Upper lobe of left lung (tissue), 6 donors: ENCODE measurements at regions not wholly inside any gene's neighbourhood (a gene's known extent, or its start where the extent isn't known, plus 50 kb on each side); places are given as distances from the start of the nearest gene placed in this dataset.

ENCODE experiments used
- ATAC-seq, 2 donors: fragments of 200-7000 bp; cut with Tn5 transposase; one replicate each; pipeline ENCODE4 v1.9.1; 2022; ENCODE audit warnings: mild to moderate bottlenecking in 2 of 2, moderate library complexity in 2 of 2; ENCODE audit not compliant: low FRiP score in 2 of 2
- DNase-seq, 2 donors: peaks; one replicate each; pipeline ENCODE4 v3.0.0-alpha.2; 2019 to 2020
- H3K27ac ChIP-seq, 4 donors: fragments of 200-600 bp; sonication (generic); one replicate each; pipeline ENCODE4 v1.5.1; 2016 to 2019
- H3K27me3 ChIP-seq, 4 donors: fragments of 200-600 bp; sonication (generic); one replicate each; pipeline ENCODE4 v1.5.1; 2017 to 2019
- H3K36me3 ChIP-seq, 4 donors: fragments of 200-600 bp; sonication (generic); one replicate each; pipeline ENCODE4 v1.5.1; 2016 to 2019
- H3K4me1 ChIP-seq, 4 donors: fragments of 200-600 bp; sonication (generic); one replicate each; pipeline ENCODE4 v1.5.1; 2018 to 2019
- H3K4me3 ChIP-seq, 4 donors: fragments of 200-600 bp; sonication (generic); one replicate each; pipeline ENCODE4 v1.5.1; 2017 to 2019; ENCODE audit warnings: mild to moderate bottlenecking in 2 of 4, moderate library complexity in 1 of 4
- H3K9me3 ChIP-seq, 4 donors: fragments of 200-600 bp; sonication (generic); one replicate each; pipeline ENCODE4 v1.5.1; 2018 to 2019
- EP300 ChIP-seq, 4 donors: sonication (generic); formaldehyde crosslinking; IDR thresholded peaks; one replicate each; pipeline ENCODE4 v1.5.1; 2017; ENCODE audit warnings: antibody characterized with exemption in 4 of 4, control low read depth in 2 of 4
- POLR2A ChIP-seq, 4 donors: fragments of 450-650 bp; IDR thresholded peaks; one replicate each; pipeline ENCODE4 v1.5.1; 2016 to 2017; ENCODE audit warnings: antibody characterized with exemption in 4 of 4, mild to moderate bottlenecking in 2 of 4
- POLR2AphosphoS5 ChIP-seq, 2 donors: sonication (generic); formaldehyde crosslinking; IDR thresholded peaks; one replicate each; pipeline ENCODE4 v1.5.1; 2017; ENCODE audit warnings: antibody characterized with exemption in 2 of 2
- WGBS, 2 donors: methylation state at CpG; one replicate each; pipeline ENCODE4 v1.1.5; 2017 to 2018; 5-methylcytosine and 5-hydroxymethylcytosine counted together
- TF ChIP-seq, protein P1 (sequence below), 6 experiments: fragments of 450-650 bp in 4 of 6; fragments of 200-600 bp in 2 of 6; sonication (generic) in 2 of 6; IDR thresholded peaks; one replicate each; pipeline ENCODE4 v1.5.1; 2016 to 2019; ENCODE audit warnings: antibody characterized with exemption in 6 of 6
- donor health status: DM: no; HTN: no; CAD: no; lungs with moderate emphysema.
- donor health status: DM: no; HTN: yes; CAD: no; lungs with severe emphysema.

DNA sequence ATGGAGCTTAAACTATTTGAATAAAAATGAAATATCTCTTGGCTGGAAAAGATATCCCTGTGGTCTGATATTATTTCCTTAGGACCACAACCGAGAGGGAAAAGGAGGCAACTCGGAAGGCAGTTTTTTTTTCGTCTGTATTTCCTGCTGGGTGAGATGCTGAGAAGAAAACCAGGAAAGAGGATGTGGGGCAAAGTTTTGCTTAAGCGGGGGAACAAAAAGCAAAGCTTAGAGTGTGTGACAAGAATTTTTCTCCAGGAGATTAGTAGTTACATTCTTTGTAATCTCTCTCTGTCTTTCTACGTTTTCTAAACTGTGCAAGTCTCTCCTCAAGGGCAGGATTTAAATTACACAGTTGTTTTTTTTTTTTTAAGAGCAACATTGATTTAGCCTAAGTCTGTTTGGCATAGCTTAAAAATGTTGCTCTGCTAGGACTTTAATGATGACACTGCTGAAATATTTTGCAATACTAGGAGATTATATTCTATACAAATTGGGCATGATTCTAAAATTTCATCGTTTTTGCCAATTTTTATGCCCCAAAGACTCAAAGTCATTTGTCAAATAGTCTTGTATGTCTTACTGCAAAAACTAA, 258.5 kb downstream of the KCNS3 start:
- DNase-seq: no peak
- no peak for TF ChIP-seq POLR2AphosphoS5 (IDR thresholded peaks at IDR 0.05)
- TF ChIP-seq EP300 (IDR thresholded peaks at IDR 0.05): no peak
- TF ChIP-seq, protein P1, sequence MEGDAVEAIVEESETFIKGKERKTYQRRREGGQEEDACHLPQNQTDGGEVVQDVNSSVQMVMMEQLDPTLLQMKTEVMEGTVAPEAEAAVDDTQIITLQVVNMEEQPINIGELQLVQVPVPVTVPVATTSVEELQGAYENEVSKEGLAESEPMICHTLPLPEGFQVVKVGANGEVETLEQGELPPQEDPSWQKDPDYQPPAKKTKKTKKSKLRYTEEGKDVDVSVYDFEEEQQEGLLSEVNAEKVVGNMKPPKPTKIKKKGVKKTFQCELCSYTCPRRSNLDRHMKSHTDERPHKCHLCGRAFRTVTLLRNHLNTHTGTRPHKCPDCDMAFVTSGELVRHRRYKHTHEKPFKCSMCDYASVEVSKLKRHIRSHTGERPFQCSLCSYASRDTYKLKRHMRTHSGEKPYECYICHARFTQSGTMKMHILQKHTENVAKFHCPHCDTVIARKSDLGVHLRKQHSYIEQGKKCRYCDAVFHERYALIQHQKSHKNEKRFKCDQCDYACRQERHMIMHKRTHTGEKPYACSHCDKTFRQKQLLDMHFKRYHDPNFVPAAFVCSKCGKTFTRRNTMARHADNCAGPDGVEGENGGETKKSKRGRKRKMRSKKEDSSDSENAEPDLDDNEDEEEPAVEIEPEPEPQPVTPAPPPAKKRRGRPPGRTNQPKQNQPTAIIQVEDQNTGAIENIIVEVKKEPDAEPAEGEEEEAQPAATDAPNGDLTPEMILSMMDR (IDR thresholded peaks at IDR 0.05): no peak
- no peak for TF ChIP-seq POLR2A (IDR thresholded peaks at IDR 0.05)
- Histone ChIP-seq H3K9me3 (no peaks in the 10 kb centered on the region), H3K27me3 (no peaks in the 10 kb centered on the region), H3K4me1 (no peaks in the 10 kb centered on the region), H3K36me3 (no peaks in the 10 kb centered on the region), H3K27ac (no peak overlapping the region), H3K4me3 (no peak overlapping the region)
- WGBS, 2 donors: 15 to 23% methylated on average over 6 of the region's 6 CpGs
- ATAC-seq: no peak

DNA sequence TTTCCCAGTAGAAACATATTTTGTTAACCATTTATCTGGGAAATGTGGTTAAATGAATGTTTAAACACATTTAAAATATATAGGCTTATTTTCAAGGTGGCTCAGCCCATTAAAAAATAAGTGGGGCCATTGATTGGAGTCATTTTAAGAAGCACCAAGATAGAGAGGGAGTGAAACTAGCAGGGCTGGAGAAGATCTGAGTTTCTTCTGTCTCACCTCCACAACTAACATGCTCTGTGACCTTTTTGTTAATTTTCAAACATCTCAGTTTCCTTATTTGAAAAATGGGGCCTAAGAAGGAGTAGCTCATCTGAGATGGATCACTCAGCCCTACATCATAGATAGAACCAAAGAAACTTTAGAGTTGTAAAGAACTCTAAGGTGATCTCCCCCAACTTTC, 254.8 kb downstream of the KCNS3 start:
- ATAC-seq: no peak
- no peaks in the 10 kb centered on the region for H3K36me3 ChIP-seq

DNA sequence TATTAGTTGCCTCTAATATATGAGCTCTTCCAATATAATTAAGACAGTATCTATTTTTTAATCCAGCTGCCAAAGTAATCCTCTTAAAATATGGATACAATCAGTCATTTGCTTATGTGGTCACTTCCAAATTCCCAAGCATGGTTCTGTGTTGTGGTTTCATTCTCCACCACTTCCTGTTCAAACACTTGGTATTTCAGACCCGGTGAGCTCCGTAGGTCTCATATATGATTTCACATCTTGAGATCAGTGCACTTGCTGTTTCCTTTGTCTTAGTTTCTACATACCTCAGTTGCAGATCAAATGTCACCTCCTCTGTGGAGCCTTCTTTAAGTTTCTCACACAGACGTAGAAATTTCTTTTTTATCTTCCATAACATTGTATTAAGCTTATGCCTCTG, 254.2 kb downstream of the KCNS3 start:
- 33 to 36% methylated on average over 3 of the region's 3 CpGs for WGBS, 2 donors
- no peak overlapping the region for H3K27ac ChIP-seq
- ATAC-seq: no peak
- H3K4me1 ChIP-seq: no peaks in the 10 kb centered on the region
- TF ChIP-seq, protein P1 (IDR thresholded peaks at IDR 0.05): no peak
- TF ChIP-seq EP300 (IDR thresholded peaks at IDR 0.05) (no peak), POLR2A (IDR thresholded peaks at IDR 0.05) (no peak), POLR2AphosphoS5 (IDR thresholded peaks at IDR 0.05) (no peak)
- no peak for DNase-seq
- no peaks in the 10 kb centered on the region for H3K9me3 ChIP-seq
- H3K36me3 ChIP-seq: no peaks in the 10 kb centered on the region
- no peak overlapping the region for H3K4me3 ChIP-seq
- no peaks in the 10 kb centered on the region for H3K27me3 ChIP-seq

More for the DNA sequence above, 254.8 kb downstream of the KCNS3 start:
- no peak for DNase-seq
- Histone ChIP-seq H3K4me1 (no peaks in the 10 kb centered on the region), H3K27ac (no peak overlapping the region), H3K27me3 (no peaks in the 10 kb centered on the region), H3K4me3 (no peak overlapping the region), H3K9me3 (no peaks in the 10 kb centered on the region)
- TF ChIP-seq POLR2A (IDR thresholded peaks at IDR 0.05) (no peak), EP300 (IDR thresholded peaks at IDR 0.05) (no peak), POLR2AphosphoS5 (IDR thresholded peaks at IDR 0.05) (no peak)
- TF ChIP-seq, protein P1 (IDR thresholded peaks at IDR 0.05): no peak

DNA sequence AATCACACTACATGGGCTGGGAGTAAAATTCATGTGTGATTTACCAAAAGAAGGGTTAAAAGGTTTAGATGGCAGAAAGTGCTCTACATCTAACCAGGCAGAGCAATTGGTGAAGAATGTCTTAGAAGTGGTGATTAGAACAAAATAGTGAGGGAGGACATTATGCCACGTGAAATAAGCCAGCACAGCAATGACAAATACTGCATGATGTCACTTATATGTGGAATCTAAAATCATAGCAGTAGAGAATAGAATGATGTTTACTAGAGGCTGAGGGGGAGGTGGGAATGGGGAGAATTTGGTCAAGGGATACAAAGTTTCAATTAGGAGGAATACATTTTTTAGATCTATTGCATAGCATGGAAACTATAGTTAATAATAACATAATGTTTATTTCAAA, 253.3 kb downstream of the KCNS3 start:
- H3K27ac ChIP-seq: no peak overlapping the region
- H3K9me3 ChIP-seq: no peaks in the 10 kb centered on the region
- no peaks in the 10 kb centered on the region for H3K36me3 ChIP-seq
- H3K27me3 ChIP-seq: no peaks in the 10 kb centered on the region
- DNase-seq (no peak), ATAC-seq (no peak)
- TF ChIP-seq POLR2AphosphoS5 (IDR thresholded peaks at IDR 0.05) (no peak), EP300 (IDR thresholded peaks at IDR 0.05) (no peak), POLR2A (IDR thresholded peaks at IDR 0.05) (no peak)
- TF ChIP-seq, protein P1 (IDR thresholded peaks at IDR 0.05): no peak
- WGBS, 2 donors: 68 to 86% methylated on average over 1 of the region's 1 CpG
- no peaks in the 10 kb centered on the region for H3K4me1 ChIP-seq
- no peak overlapping the region for H3K4me3 ChIP-seq

DNA sequence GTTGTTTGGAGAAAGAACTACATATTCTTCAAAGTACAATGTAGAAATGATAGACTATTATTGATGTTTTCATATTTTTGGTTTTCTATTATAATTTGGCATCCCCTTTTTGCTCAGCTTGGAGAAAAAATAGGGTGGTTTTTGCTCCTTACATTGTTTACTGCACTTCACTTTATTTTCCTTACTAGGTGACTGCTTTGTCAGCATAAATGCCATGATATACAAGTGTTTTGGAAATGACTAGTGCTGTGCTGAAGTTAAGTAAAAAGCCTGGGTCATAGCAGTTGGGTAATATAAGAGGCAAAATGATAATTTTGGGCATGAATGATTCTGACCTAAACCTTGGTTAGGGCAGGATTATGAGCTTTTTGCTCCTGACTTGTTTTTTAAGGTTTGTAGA, 250.9 kb downstream of the KCNS3 start:
- H3K4me3 ChIP-seq: no peak overlapping the region
- no peak for DNase-seq
- no peak for ATAC-seq
- TF ChIP-seq EP300 (IDR thresholded peaks at IDR 0.05) (no peak), POLR2A (IDR thresholded peaks at IDR 0.05) (no peak), POLR2AphosphoS5 (IDR thresholded peaks at IDR 0.05) (no peak)
- TF ChIP-seq, protein P1 (IDR thresholded peaks at IDR 0.05): no peak
- H3K4me1 ChIP-seq: no peaks in the 10 kb centered on the region
- H3K27ac ChIP-seq: no peak overlapping the region
- H3K27me3 ChIP-seq: no peaks in the 10 kb centered on the region
- no peaks in the 10 kb centered on the region for H3K36me3 ChIP-seq
- no peaks in the 10 kb centered on the region for H3K9me3 ChIP-seq
